ENCODE measurements at regions not wholly inside any gene's neighbourhood (a gene's known extent, or its start where the extent isn't known, plus 50 kb on each side); places are given as distances from the start of the nearest gene placed in this dataset.

- no peaks in the 10 kb centered on the region for H3K9me3 ChIP-seq (ENCODE audit: severe bottlenecking)
- no peaks in the 10 kb centered on the region for H3K27me3 ChIP-seq (ENCODE audit: insufficient read depth, low read depth, severe bottlenecking)
- H3K4me3 ChIP-seq (ENCODE audit: low read depth, low read length), result no peak overlapping the region
- H3K36me3 ChIP-seq, result no peaks in the 10 kb centered on the region
- no peak overlapping the region for H3K27ac ChIP-seq
- no peak for TF ChIP-seq CTCF (IDR thresholded peaks at IDR 0.05; ENCODE audit: low read depth, low read length)
- no peak for DNase-seq
Measured at GRCh38 chr5:84863020-84863419, 478.3 kb upstream of the EDIL3 start.

DNA sequence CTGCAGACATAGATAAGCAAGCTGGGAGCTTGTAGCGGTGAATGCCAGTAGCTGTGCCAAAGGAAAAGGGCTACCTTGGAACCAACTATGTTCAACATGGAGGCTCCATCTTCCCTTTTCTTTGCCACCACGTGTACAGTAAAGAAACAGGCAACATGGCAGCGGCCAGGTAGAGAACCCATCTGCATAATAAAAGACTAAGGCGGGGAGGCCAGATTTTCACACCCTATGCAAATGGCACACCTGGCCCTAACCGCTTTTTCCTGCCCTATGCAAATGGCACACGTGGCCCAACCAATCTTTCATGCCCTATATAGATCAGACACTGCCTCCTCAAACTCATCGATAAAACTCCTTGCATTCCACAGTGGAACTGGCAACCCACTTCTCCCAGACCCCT is 477.5 kb upstream of the EDIL3 start:
- Histone ChIP-seq H3K36me3 (no peaks in the 10 kb centered on the region), H3K27me3 (ENCODE audit: insufficient read depth, low read depth, severe bottlenecking) (no peaks in the 10 kb centered on the region), H3K27ac (no peak overlapping the region), H3K9me3 (ENCODE audit: severe bottlenecking) (no peaks in the 10 kb centered on the region), H3K4me3 (ENCODE audit: low read depth, low read length) (no peak overlapping the region)
- DNase-seq, result no peak
- no peak for TF ChIP-seq CTCF (IDR thresholded peaks at IDR 0.05; ENCODE audit: low read depth, low read length)

DNA sequence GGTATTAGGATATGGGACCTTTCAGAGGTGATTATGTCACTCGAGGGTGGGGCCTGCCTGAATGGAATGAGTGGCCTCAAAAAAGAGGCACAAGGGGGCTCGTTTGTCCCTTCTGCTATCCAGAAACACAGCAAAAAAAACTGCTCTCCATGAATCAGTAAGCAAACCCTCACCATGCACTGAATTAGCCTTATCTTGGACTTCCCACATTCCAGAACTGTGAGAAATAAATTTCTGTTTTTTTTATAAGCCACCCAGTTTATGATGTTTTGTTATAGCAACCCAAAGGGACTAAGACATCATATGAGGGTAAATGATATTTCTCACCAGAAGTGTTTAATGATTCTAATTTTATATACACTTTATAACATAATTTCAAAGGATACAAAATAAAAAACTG is 476.6 kb upstream of the EDIL3 start:
- Histone ChIP-seq H3K4me3 (ENCODE audit: low read depth, low read length) (no peak overlapping the region), H3K27ac (no peak overlapping the region), H3K27me3 (ENCODE audit: insufficient read depth, low read depth, severe bottlenecking) (no peaks in the 10 kb centered on the region), H3K9me3 (ENCODE audit: severe bottlenecking) (no peaks in the 10 kb centered on the region), H3K36me3 (no peaks in the 10 kb centered on the region)
- no peak for TF ChIP-seq CTCF (IDR thresholded peaks at IDR 0.05; ENCODE audit: low read depth, low read length)
- no peak for DNase-seq

GRCh38 chr5:84859056-84859455 is 474.4 kb upstream of the EDIL3 start:
- Histone ChIP-seq H3K9me3 (ENCODE audit: severe bottlenecking) (no peaks in the 10 kb centered on the region), H3K27me3 (ENCODE audit: insufficient read depth, low read depth, severe bottlenecking) (no peaks in the 10 kb centered on the region), H3K36me3 (no peaks in the 10 kb centered on the region), H3K27ac (no peak overlapping the region), H3K4me3 (ENCODE audit: low read depth, low read length) (no peak overlapping the region)
- DNase-seq, result no peak
- TF ChIP-seq CTCF (IDR thresholded peaks at IDR 0.05; ENCODE audit: low read depth, low read length), result no peak

- Histone ChIP-seq H3K27ac (no peak overlapping the region), H3K27me3 (ENCODE audit: insufficient read depth, low read depth, severe bottlenecking) (no peaks in the 10 kb centered on the region), H3K4me3 (ENCODE audit: low read depth, low read length) (no peak overlapping the region), H3K36me3 (no peaks in the 10 kb centered on the region), H3K9me3 (ENCODE audit: severe bottlenecking) (no peaks in the 10 kb centered on the region)
- DNase-seq, result no peak
- TF ChIP-seq CTCF (IDR thresholded peaks at IDR 0.05; ENCODE audit: low read depth, low read length), result no peak
Measured at GRCh38 chr5:84831701-84832100, 447.0 kb upstream of the EDIL3 start.

DNA sequence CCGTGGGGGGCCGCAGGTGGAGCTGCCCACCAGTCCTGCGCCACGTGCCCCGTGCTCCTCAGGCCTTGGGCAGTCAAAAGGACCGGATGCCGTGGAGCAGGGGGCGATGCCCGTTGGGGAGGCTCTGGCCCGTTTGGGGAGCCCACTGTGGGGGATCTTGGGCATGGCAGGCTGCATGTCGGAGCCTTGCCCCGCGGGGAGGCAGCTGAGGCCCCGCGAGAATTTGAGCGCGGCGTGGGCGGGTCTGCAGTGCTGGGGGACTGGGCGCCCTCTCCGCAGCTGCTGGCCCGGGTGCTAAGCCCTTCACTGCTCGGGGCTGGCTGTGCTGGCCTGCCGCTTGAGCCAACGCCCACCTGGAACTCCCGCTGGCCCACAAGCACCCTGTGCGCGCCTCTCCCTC is 445.6 kb upstream of the EDIL3 start:
- no peaks in the 10 kb centered on the region for H3K9me3 ChIP-seq (ENCODE audit: severe bottlenecking)
- H3K4me3 ChIP-seq (ENCODE audit: low read depth, low read length), result no peak overlapping the region
- no peaks in the 10 kb centered on the region for H3K27me3 ChIP-seq (ENCODE audit: insufficient read depth, low read depth, severe bottlenecking)
- no peak for DNase-seq
- no peaks in the 10 kb centered on the region for H3K36me3 ChIP-seq
- no peak overlapping the region for H3K27ac ChIP-seq
- no peak for TF ChIP-seq CTCF (IDR thresholded peaks at IDR 0.05; ENCODE audit: low read depth, low read length)
